GM18951 (cell line): ENCODE measurements at regions not wholly inside any gene's neighbourhood (a gene's known extent, or its start where the extent isn't known, plus 50 kb on each side); places are given as distances from the start of the nearest gene placed in this dataset.
"Not testable (repeated sequence)": the region's sequence is repeated elsewhere in the genome, so short reads cannot be mapped to it uniquely, and the experiment has no call there.

Source experiments
- POLR2A ChIP-seq: IDR thresholded peaks from 4 replicates; pipeline ENCODE4 v1.6.1; 2011; ENCODE audit warnings: mild to moderate bottlenecking; ENCODE audit not compliant: insufficient read length, insufficient read depth; ENCODE audit errors: extremely low read depth
- in situ Hi-C: fragments of 300-500 bp; cut with MboI; formaldehyde crosslinking; loops from one replicate; pipeline ENCODE4 v1.12.0; 2022; ENCODE audit warnings: low sequenced_read_pairs, mixed read lengths, inconsistent platforms; ENCODE audit not compliant: unreplicated experiment

- no peak for TF ChIP-seq POLR2A
- in situ Hi-C loops: no loop called here
Measured at GRCh38 chr1:194653385-194653784, 1467.0 kb upstream of the B3GALT2 start.

- in situ Hi-C loops: no loop called here
Measured at GRCh38 chr1:194647118-194647517, 1460.7 kb upstream of the B3GALT2 start.

GRCh38 chr1:194644528-194644927 lies 1458.1 kb upstream of the B3GALT2 start:
- in situ Hi-C loops: no loop called here

More at GRCh38 chr1:194647118-194647517, 1460.7 kb upstream of the B3GALT2 start:
- no peak for TF ChIP-seq POLR2A

GRCh38 chr1:194640322-194640721 lies 1453.9 kb upstream of the B3GALT2 start:
- in situ Hi-C loops: no loop called here
- no peak for TF ChIP-seq POLR2A

More at GRCh38 chr1:194644528-194644927, 1458.1 kb upstream of the B3GALT2 start:
- TF ChIP-seq POLR2A: no peak

- TF ChIP-seq POLR2A: no peak
Measured at GRCh38 chr1:194629011-194629410, 1442.6 kb upstream of the B3GALT2 start.

GRCh38 chr1:194624833-194625232 lies 1438.4 kb upstream of the B3GALT2 start:
- in situ Hi-C loops: no loop called here
- TF ChIP-seq POLR2A: no peak

More at GRCh38 chr1:194629011-194629410, 1442.6 kb upstream of the B3GALT2 start:
- in situ Hi-C loops: no loop called here

- in situ Hi-C loops: no loop called here
Measured at GRCh38 chr1:194618101-194618500, 1431.7 kb upstream of the B3GALT2 start.

GRCh38 chr1:194617272-194617671 lies 1430.9 kb upstream of the B3GALT2 start:
- in situ Hi-C loops: not testable (repeated sequence)

More at GRCh38 chr1:194618101-194618500, 1431.7 kb upstream of the B3GALT2 start:
- no peak for TF ChIP-seq POLR2A

GRCh38 chr1:194616835-194617234 lies 1430.4 kb upstream of the B3GALT2 start:
- no peak for TF ChIP-seq POLR2A
- in situ Hi-C loops: no loop called here

- in situ Hi-C loops: no loop called here
- no peak for TF ChIP-seq POLR2A
Measured at GRCh38 chr1:194602184-194602583, 1415.8 kb upstream of the B3GALT2 start.

- in situ Hi-C loops: no loop called here
- TF ChIP-seq POLR2A: no peak
Measured at GRCh38 chr1:194600716-194601115, 1414.3 kb upstream of the B3GALT2 start.

- in situ Hi-C loops: no loop called here
- TF ChIP-seq POLR2A: no peak
Measured at GRCh38 chr1:194598098-194598497, 1411.7 kb upstream of the B3GALT2 start.

GRCh38 chr1:194586302-194586701 lies 1399.9 kb upstream of the B3GALT2 start:
- TF ChIP-seq POLR2A: no peak
- in situ Hi-C loops: no loop called here

GRCh38 chr1:194584052-194584451 lies 1397.6 kb upstream of the B3GALT2 start:
- TF ChIP-seq POLR2A: no peak

GRCh38 chr1:194570476-194570875 lies 1384.1 kb upstream of the B3GALT2 start:
- TF ChIP-seq POLR2A: no peak
- in situ Hi-C loops: no loop called here

More at GRCh38 chr1:194584052-194584451, 1397.6 kb upstream of the B3GALT2 start:
- in situ Hi-C loops: no loop called here
